ENCODE measurements at regions not wholly inside any gene's neighbourhood (a gene's known extent, or its start where the extent isn't known, plus 50 kb on each side); places are given as distances from the start of the nearest gene placed in this dataset.
A peak's percentile ranks its signal among the peaks of the same experiment; 100 is the strongest.

DNA sequence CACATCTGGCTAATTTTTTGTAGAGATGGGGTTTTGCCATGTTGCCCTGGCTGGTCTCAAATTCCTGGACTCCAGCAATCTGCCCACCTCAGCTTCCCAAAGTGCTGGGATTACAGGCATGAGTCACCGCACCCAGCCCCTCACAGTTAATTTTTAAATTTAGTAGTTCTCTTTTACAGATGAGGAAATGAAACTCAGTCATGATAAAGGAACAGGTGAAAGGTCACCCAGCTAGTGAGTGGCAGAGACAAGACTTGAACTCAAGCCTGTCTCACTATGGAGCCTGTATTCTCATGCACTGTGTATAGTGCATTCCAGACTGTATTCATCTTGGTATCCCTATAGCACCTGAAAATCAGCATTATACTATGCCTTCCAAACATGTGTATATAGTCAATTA, 77.1 kb upstream of the WSB1 start:
- FAIRE-seq (peak; percentile 50), DNase-seq (ENCODE audit: insufficient read length, low spot score) (no peak)
- TF ChIP-seq PAX5 (IDR thresholded peaks at IDR 0.05; ENCODE audit: insufficient read depth, low read length, severe bottlenecking) (no peak), SPI1 (IDR thresholded peaks at IDR 0.05; ENCODE audit: low read depth, low read length) (peak; percentile 93)

DNA sequence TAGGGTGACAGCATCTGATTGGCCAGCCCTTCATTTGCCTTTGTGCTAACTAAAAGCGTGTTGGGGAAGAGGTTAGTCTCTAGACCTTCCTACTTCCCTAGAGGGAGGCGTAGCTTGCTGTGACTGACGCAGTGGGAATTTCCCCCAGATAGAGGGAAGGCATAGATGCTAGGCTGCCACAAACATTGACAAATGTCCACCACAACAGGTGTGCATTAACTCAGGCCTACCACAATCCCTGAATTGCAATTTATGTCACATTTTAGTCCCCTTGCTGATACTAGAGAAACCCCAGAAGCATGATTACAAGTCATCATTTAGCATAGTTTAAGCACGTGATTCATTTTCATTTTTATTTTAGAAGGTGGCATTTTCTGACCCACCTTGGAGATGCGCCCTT, 76.3 kb upstream of the WSB1 start:
- no peak for DNase-seq (ENCODE audit: insufficient read length, low spot score)
- peak; percentile 94 for FAIRE-seq
- 0 out of 2 replicates have a peak, but pooled peaks have one; percentile 54 for TF ChIP-seq POU2F2 (IDR thresholded peaks at IDR 0.05; ENCODE audit: low read depth, low read length)
- TF ChIP-seq SPI1 (IDR thresholded peaks at IDR 0.05; ENCODE audit: low read depth, low read length): peak; percentile 63
- TF ChIP-seq POLR2A (IDR thresholded peaks at IDR 0.05; ENCODE audit: low read depth, low read length): no peak

DNA sequence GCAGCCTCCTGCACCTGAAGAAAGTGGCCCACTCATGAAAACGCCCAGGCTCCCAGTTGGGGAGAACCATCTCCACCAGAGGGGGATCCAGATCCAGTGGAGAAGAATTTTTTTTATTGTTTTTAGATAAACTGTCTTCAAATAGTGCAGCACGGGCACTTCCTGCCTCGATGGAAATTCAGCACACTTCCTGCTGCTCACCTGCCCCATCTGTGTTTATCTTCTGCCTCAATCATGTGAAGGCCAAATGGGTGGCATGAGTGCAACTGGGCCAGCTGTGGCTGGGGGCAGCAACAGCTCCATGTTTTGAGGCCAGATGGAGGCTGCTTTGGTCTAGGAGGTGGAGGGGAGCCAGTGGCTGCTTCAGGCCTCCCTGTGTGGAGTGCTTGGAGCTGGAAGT, 75.9 kb upstream of the WSB1 start:
- TF ChIP-seq POLR2A (IDR thresholded peaks at IDR 0.05; ENCODE audit: low read depth, low read length): no peak
- no peak for TF ChIP-seq PAX5 (IDR thresholded peaks at IDR 0.05; ENCODE audit: insufficient read depth, low read length, severe bottlenecking)
- TF ChIP-seq POU2F2 (IDR thresholded peaks at IDR 0.05; ENCODE audit: low read depth, low read length): no peak
- no peak for TF ChIP-seq SPI1 (IDR thresholded peaks at IDR 0.05; ENCODE audit: low read depth, low read length)
- TF ChIP-seq TAF1 (IDR thresholded peaks at IDR 0.05; ENCODE audit: low read depth, low read length): no peak
- no peak for TF ChIP-seq POLR2AphosphoS5 (IDR thresholded peaks at IDR 0.05; ENCODE audit: low read depth, low read length)
- FAIRE-seq: no peak
- no peak for DNase-seq (ENCODE audit: insufficient read length, low spot score)

DNA sequence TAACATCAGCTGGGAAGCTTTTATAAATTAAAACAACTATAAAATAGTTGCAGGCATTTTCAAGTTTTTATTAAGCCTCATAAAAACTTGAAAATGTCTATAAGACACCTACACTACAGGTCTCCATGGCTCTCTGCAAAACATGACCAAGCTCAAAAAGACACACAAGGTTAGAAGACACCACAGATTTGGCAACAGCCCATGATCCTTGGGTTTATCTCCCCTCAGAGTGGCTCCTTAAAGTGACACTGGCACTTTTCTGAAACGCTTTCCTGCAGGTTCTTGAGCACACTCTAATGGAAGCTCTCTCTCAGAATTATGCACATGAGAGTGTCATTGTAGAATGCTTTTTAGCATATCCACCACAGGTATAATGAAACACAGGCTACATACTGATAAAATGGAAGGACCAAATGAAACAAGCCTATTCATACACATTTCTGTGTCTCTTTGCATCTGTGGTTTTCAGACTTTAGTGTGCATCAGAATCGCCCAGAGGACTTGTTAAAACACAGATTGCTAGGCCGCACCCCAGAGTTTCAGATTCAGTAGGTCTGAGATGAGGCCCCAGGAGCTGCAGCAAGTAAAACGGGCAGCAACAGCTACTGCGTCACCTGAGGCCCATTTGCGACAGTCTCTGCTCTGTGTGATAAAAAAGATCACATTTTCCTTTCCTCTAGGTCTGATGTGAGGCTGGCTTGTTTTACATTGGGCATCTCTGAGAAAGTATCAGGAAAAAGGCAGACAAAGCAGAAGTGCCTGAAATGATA, 75.0 kb upstream of the WSB1 start:
- DNase-seq (ENCODE audit: insufficient read length, low spot score) (no peak), FAIRE-seq (peak; percentile 86)
- TF ChIP-seq SPI1 (IDR thresholded peaks at IDR 0.05; ENCODE audit: low read depth, low read length) (no peak), POLR2A (IDR thresholded peaks at IDR 0.05; ENCODE audit: low read depth, low read length) (peak; percentile 26; the same call in 1 of the 2 replicates), POU2F2 (IDR thresholded peaks at IDR 0.05; ENCODE audit: low read depth, low read length) (peak; percentile 24; the same call in 1 of the 2 replicates), TAF1 (IDR thresholded peaks at IDR 0.05; ENCODE audit: low read depth, low read length) (no peak), POLR2AphosphoS5 (IDR thresholded peaks at IDR 0.05; ENCODE audit: low read depth, low read length) (0 out of 2 replicates have a peak, but pooled peaks have one; percentile 47)

DNA sequence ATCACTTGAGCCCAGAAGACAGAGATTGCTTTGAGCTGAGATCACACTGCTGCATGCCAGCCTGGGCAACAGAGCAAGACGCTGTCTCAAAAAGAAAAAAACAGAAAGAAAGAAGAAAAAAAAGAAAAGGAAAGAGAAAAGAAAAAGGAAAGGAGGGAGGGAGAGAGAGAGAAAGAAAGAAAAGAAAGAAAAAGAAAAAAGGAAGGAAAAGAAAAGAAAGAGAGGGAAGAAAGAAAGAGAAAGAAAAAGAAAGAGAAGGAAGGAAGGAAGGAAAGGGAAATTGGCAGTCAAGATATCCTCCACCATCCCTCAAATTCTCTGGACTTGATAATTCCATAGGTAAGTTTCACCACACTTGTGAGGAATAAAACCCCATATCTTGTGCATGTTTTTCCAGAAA, 71.4 kb upstream of the WSB1 start:
- FAIRE-seq (no peak), DNase-seq (ENCODE audit: insufficient read length, low spot score) (no peak)
- no peak for TF ChIP-seq PAX5 (IDR thresholded peaks at IDR 0.05; ENCODE audit: insufficient read depth, low read length, severe bottlenecking)
- no peak for TF ChIP-seq POU2F2 (IDR thresholded peaks at IDR 0.05; ENCODE audit: low read depth, low read length)

DNA sequence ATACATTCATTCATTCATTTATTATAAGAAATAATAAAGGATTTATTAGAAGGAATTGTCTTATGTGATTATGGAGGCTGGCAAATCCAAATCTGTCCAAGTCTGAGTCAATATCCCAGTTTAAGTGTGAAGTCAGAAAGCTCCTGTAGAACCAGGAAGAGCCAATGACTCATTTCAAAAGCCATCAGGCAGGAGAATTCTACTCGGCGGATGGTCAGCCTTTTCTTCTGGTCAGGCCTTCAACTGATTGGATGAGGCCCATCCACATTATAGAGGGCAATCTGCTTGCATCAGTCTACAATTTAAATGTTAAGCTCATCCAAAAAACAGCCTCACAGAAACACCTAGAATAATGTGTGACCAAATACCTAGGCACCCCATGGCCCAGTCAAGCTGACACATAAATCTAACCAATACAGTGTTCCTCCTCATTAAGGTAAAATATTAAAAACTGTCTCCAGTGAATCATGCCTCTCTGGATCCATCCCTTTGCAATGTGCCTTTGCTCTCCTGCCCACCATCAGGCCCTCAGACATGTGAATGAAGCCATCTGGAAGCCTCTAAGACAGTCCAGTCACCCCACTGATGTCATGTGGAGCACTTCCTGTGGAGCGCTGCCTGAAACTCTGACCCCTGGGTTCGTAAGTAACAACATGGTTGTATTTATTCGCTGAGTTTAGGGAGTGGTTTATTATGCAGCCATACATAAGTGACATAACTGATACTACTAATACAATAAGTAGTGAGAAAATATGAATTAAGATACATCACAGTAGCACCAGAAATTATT, 69.2 kb upstream of the WSB1 start:
- TF ChIP-seq POU2F2 (IDR thresholded peaks at IDR 0.05; ENCODE audit: low read depth, low read length) (no peak), PAX5 (IDR thresholded peaks at IDR 0.05; ENCODE audit: insufficient read depth, low read length, severe bottlenecking) (no peak), POLR2AphosphoS5 (IDR thresholded peaks at IDR 0.05; ENCODE audit: low read depth, low read length) (no peak), TAF1 (IDR thresholded peaks at IDR 0.05; ENCODE audit: low read depth, low read length) (no peak), POLR2A (IDR thresholded peaks at IDR 0.05; ENCODE audit: low read depth, low read length) (no peak), SPI1 (IDR thresholded peaks at IDR 0.05; ENCODE audit: low read depth, low read length) (no peak)
- no peak for FAIRE-seq

DNA sequence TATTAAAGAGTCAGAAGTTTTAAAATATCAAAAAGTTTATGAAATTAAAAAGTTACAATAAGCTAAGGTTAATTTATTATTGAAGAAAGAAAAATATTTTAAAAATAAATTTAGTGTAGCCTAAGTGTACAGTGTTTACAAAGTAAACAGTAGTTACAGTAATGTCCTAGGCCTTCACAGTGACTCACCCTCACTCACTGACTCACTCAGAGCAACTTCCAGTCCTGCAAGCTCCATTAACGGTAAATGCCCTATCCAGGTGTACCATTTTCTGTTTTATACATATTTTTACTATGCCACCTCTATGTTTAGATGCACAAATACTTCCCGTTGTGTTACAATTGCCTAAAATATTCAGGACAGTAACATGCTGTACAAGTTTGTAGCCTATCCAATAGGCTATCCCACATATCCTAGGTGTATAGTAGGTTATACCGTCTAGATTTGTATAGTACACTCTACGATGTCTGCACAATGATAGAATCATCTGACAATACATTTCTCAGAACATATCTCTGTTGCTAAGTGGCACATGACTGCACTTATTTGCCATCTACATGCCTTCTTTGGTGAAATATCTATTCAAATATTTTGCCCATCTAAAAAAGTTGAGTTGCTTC, 67.2 kb upstream of the WSB1 start:
- DNase-seq (ENCODE audit: insufficient read length, low spot score) (no peak), FAIRE-seq (peak; percentile 26)
- no peak for TF ChIP-seq POLR2AphosphoS5 (IDR thresholded peaks at IDR 0.05; ENCODE audit: low read depth, low read length)
- TF ChIP-seq POU2F2 (IDR thresholded peaks at IDR 0.05; ENCODE audit: low read depth, low read length): no peak
- no peak for TF ChIP-seq SPI1 (IDR thresholded peaks at IDR 0.05; ENCODE audit: low read depth, low read length)

More for the DNA sequence above, 69.2 kb upstream of the WSB1 start:
- no peak for DNase-seq (ENCODE audit: insufficient read length, low spot score)

DNA sequence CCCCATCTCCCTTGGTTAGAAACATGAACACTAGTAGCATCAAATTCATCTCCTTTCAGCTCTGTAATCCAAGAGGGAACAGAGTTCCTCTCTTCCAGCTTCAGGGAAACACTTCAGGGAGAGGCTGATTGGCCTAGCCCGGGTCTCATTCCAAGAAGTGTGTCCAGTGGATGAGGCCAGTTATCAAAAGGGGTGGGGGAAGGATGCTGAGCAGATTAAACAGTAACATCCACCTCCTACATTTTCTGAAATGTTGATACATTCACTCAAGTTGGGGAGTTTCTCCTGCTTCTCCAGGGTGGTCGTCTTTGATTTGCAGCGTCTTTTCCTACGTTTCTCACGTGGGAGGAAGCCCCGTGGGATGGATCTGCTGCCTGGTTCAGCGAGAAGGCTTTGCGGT, 62.9 kb upstream of the WSB1 start:
- DNase-seq (ENCODE audit: insufficient read length, low spot score) (no peak), FAIRE-seq (no peak)
- TF ChIP-seq PAX5 (IDR thresholded peaks at IDR 0.05; ENCODE audit: insufficient read depth, low read length, severe bottlenecking) (no peak), TAF1 (IDR thresholded peaks at IDR 0.05; ENCODE audit: low read depth, low read length) (no peak), SPI1 (IDR thresholded peaks at IDR 0.05; ENCODE audit: low read depth, low read length) (no peak), POLR2A (IDR thresholded peaks at IDR 0.05; ENCODE audit: low read depth, low read length) (no peak), POU2F2 (IDR thresholded peaks at IDR 0.05; ENCODE audit: low read depth, low read length) (no peak), POLR2AphosphoS5 (IDR thresholded peaks at IDR 0.05; ENCODE audit: low read depth, low read length) (no peak)

DNA sequence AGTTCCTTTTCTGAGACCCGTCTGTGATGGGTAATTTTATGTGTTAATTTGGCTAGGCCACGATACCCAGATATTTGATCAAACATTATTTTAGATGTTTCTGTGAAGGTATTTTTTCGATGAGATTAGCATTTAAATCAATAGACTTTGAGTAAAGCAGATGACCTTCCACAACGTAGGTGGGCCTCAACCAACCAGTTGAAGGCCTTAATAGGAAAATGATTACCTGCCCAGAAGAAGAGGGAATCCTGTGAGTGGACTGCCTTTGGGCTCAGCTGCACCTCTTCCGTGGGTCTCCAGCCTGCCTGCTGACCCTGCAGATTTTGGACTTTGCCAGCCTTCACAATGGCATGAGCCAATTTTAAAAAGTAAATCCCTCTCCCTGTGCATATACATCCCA, 61.6 kb upstream of the WSB1 start:
- FAIRE-seq (no peak), DNase-seq (ENCODE audit: insufficient read length, low spot score) (no peak)
- TF ChIP-seq POLR2A (IDR thresholded peaks at IDR 0.05; ENCODE audit: low read depth, low read length): no peak
- TF ChIP-seq PAX5 (IDR thresholded peaks at IDR 0.05; ENCODE audit: insufficient read depth, low read length, severe bottlenecking): no peak
- TF ChIP-seq TAF1 (IDR thresholded peaks at IDR 0.05; ENCODE audit: low read depth, low read length): no peak
- TF ChIP-seq SPI1 (IDR thresholded peaks at IDR 0.05; ENCODE audit: low read depth, low read length): no peak
- no peak for TF ChIP-seq POU2F2 (IDR thresholded peaks at IDR 0.05; ENCODE audit: low read depth, low read length)
- no peak for TF ChIP-seq POLR2AphosphoS5 (IDR thresholded peaks at IDR 0.05; ENCODE audit: low read depth, low read length)

DNA sequence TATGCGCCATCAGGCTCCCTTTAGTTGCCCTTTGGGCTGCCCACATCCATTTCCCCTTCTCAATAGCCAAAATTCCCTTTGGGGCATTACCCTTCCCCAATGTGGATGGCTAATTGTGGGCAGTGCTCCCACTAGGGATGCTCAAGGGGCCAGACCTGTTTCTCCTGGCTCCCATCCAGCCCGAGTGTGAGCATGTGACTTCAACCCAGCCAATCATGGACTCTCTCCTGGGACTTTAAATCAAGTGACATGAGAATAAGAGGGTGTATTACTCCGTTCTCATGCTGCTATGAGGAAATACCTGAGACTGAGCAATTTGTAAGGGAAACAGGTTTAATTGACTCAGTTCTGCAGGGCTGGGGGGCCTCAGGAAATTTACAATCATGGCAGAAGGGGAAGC, 60.9 kb upstream of the WSB1 start:
- DNase-seq (ENCODE audit: insufficient read length, low spot score): no peak
- FAIRE-seq: no peak
- no peak for TF ChIP-seq SPI1 (IDR thresholded peaks at IDR 0.05; ENCODE audit: low read depth, low read length)
- no peak for TF ChIP-seq POLR2AphosphoS5 (IDR thresholded peaks at IDR 0.05; ENCODE audit: low read depth, low read length)
- no peak for TF ChIP-seq TAF1 (IDR thresholded peaks at IDR 0.05; ENCODE audit: low read depth, low read length)
- no peak for TF ChIP-seq POLR2A (IDR thresholded peaks at IDR 0.05; ENCODE audit: low read depth, low read length)
- TF ChIP-seq POU2F2 (IDR thresholded peaks at IDR 0.05; ENCODE audit: low read depth, low read length): no peak
- TF ChIP-seq PAX5 (IDR thresholded peaks at IDR 0.05; ENCODE audit: insufficient read depth, low read length, severe bottlenecking): no peak

All from GM12891 (cell line).